ENCODE measurements at regions not wholly inside any gene's neighbourhood (a gene's known extent, or its start where the extent isn't known, plus 50 kb on each side); places are given as distances from the start of the nearest gene placed in this dataset.

GRCh38 chr10:120313715-120314114, 143.3 kb upstream of the PLPP4 start:
- intact Hi-C loops (cut with micrococcal nuclease; ENCODE audit: unreplicated experiment) = no loop called here
- H3K27ac Mint-ChIP-seq (ENCODE audit: unreplicated experiment) = no peak overlapping the region
- no peak for DNase-seq
- POLR2A ChIA-PET = no interaction called here
- TF ChIP-seq CTCF (IDR thresholded peaks at IDR 0.05; ENCODE audit: insufficient read depth in 1 of 2, low read depth in 1 of 2, low read length in 1 of 2, severe bottlenecking in 1 of 2, unreplicated experiment in 1 of 2) = no peak
- Histone ChIP-seq H3K4me1 (no peaks in the 10 kb centered on the region), H3K9me3 (no peaks in the 10 kb centered on the region), H3K27me3 (replicated peaks; ENCODE audit: control insufficient read depth, insufficient read depth, low read length) (no peaks in the 10 kb centered on the region), H3K36me3 (ENCODE audit: control insufficient read depth, insufficient read depth, low read length) (no peaks in the 10 kb centered on the region), H3K4me3 (ENCODE audit: low read depth, low read length) (no peak overlapping the region)
- no peaks in the 10 kb centered on the region for H3K36me3 Mint-ChIP-seq (ENCODE audit: insufficient read depth, unreplicated experiment)
- peaks cover 9% of the 10 kb centered on the region for H3K27me3 Mint-ChIP-seq (ENCODE audit: insufficient read depth, unreplicated experiment)
- H3K9me3 Mint-ChIP-seq (ENCODE audit: unreplicated experiment) = no peaks in the 10 kb centered on the region
- no peaks in the 10 kb centered on the region for H3K4me1 Mint-ChIP-seq (ENCODE audit: low read depth, unreplicated experiment)
- BruUV-seq (replicated peaks) = no TSS peak
- CTCF ChIA-PET = no interaction called here
- H3K4me3 Mint-ChIP-seq (ENCODE audit: unreplicated experiment) = no peak overlapping the region

GRCh38 chr10:120314442-120314841, 142.6 kb upstream of the PLPP4 start:
- no TSS peak for BruUV-seq (replicated peaks)
- intact Hi-C loops (cut with micrococcal nuclease; ENCODE audit: unreplicated experiment) = no loop called here
- Histone ChIP-seq H3K36me3 (ENCODE audit: control insufficient read depth, insufficient read depth, low read length) (no peaks in the 10 kb centered on the region), H3K27me3 (replicated peaks; ENCODE audit: control insufficient read depth, insufficient read depth, low read length) (no peaks in the 10 kb centered on the region), H3K9me3 (no peaks in the 10 kb centered on the region), H3K4me1 (no peaks in the 10 kb centered on the region), H3K4me3 (ENCODE audit: low read depth, low read length) (no peak overlapping the region)
- Mint-ChIP-seq H3K27ac (ENCODE audit: unreplicated experiment) (no peak overlapping the region), H3K4me1 (ENCODE audit: low read depth, unreplicated experiment) (no peaks in the 10 kb centered on the region), H3K36me3 (ENCODE audit: insufficient read depth, unreplicated experiment) (no peaks in the 10 kb centered on the region), H3K27me3 (ENCODE audit: insufficient read depth, unreplicated experiment) (peaks cover 9% of the 10 kb centered on the region), H3K4me3 (ENCODE audit: unreplicated experiment) (no peak overlapping the region), H3K9me3 (ENCODE audit: unreplicated experiment) (no peaks in the 10 kb centered on the region)
- no peak for TF ChIP-seq CTCF (IDR thresholded peaks at IDR 0.05; ENCODE audit: insufficient read depth in 1 of 2, low read depth in 1 of 2, low read length in 1 of 2, severe bottlenecking in 1 of 2, unreplicated experiment in 1 of 2)
- POLR2A ChIA-PET = no interaction called here
- DNase-seq = no peak
- CTCF ChIA-PET = no interaction called here

GRCh38 chr10:120318862-120319261, 138.2 kb upstream of the PLPP4 start:
- ChIA-PET POLR2A (no interaction called here), CTCF (no interaction called here)
- Mint-ChIP-seq H3K4me3 (ENCODE audit: unreplicated experiment) (no peak overlapping the region), H3K9me3 (ENCODE audit: unreplicated experiment) (no peaks in the 10 kb centered on the region), H3K36me3 (ENCODE audit: insufficient read depth, unreplicated experiment) (no peaks in the 10 kb centered on the region), H3K4me1 (ENCODE audit: low read depth, unreplicated experiment) (no peaks in the 10 kb centered on the region), H3K27ac (ENCODE audit: unreplicated experiment) (no peak overlapping the region), H3K27me3 (ENCODE audit: insufficient read depth, unreplicated experiment) (peaks cover 23% of the 10 kb centered on the region)
- no peak overlapping the region for H3K4me3 ChIP-seq (ENCODE audit: low read depth, low read length)
- intact Hi-C loops (cut with micrococcal nuclease; ENCODE audit: unreplicated experiment) = no loop called here
- no peak for DNase-seq
- BruUV-seq (replicated peaks) = no TSS peak
- no peak for TF ChIP-seq CTCF (IDR thresholded peaks at IDR 0.05; ENCODE audit: insufficient read depth in 1 of 2, low read depth in 1 of 2, low read length in 1 of 2, severe bottlenecking in 1 of 2, unreplicated experiment in 1 of 2)
- H3K36me3 ChIP-seq (ENCODE audit: control insufficient read depth, insufficient read depth, low read length) = no peaks in the 10 kb centered on the region
- no peaks in the 10 kb centered on the region for H3K27me3 ChIP-seq (replicated peaks; ENCODE audit: control insufficient read depth, insufficient read depth, low read length)
- no peaks in the 10 kb centered on the region for H3K4me1 ChIP-seq
- H3K9me3 ChIP-seq = no peaks in the 10 kb centered on the region

Data from Caco-2 (cell line).